H1 (cell line): ENCODE measurements at regions not wholly inside any gene's neighbourhood (a gene's known extent, or its start where the extent isn't known, plus 50 kb on each side); places are given as distances from the start of the nearest gene placed in this dataset.

Source experiments
- CTCF ChIP-seq, 3 experiments: IDR thresholded peaks; 1 replicate in 2 of 3; 2 replicates in 1 of 3; pipeline versions ENCODE4 v1.5.1 to v1.6.1; 2011; ENCODE audit warnings: low read length in 3 of 3, mild to moderate bottlenecking in 3 of 3, inconsistent platforms in 2 of 3, low read depth in 1 of 3, moderate library complexity in 1 of 3; ENCODE audit not compliant: insufficient read depth in 1 of 3; ENCODE audit errors: control extremely low read depth in 1 of 3
- E2F6 ChIP-seq: IDR thresholded peaks from 2 replicates; pipeline ENCODE4 v1.6.1; 2012; ENCODE audit warnings: inconsistent platforms
- EP300 ChIP-seq, 2 experiments: IDR thresholded peaks; 1 replicate in 1 of 2; 2 replicates in 1 of 2; pipeline ENCODE4 v1.6.1; 2011 to 2012; ENCODE audit warnings: low read depth in 2 of 2, low read length in 2 of 2, mild to moderate bottlenecking in 2 of 2, borderline replicate concordance in 1 of 2, inconsistent platforms in 1 of 2, moderate library complexity in 1 of 2
- MAX ChIP-seq: IDR thresholded peaks from 2 replicates; pipeline ENCODE4 v1.6.1; 2012; ENCODE audit warnings: inconsistent platforms
- POLR2A ChIP-seq, 2 experiments: IDR thresholded peaks; 1 replicate in 1 of 2; 2 replicates in 1 of 2; pipeline ENCODE4 v1.6.1; 2011; ENCODE audit warnings: low read depth in 2 of 2, low read length in 2 of 2, mild to moderate bottlenecking in 2 of 2; ENCODE audit errors: control extremely low read depth in 1 of 2
- POLR2AphosphoS5 ChIP-seq: IDR thresholded peaks from 2 replicates; pipeline ENCODE4 v1.6.1; 2011; ENCODE audit warnings: low read depth, low read length
- SIX5 ChIP-seq: IDR thresholded peaks from 2 replicates; pipeline ENCODE4 v1.6.1; 2011; ENCODE audit warnings: mild to moderate bottlenecking, low read depth, low read length
- SP2 ChIP-seq: IDR thresholded peaks from 2 replicates; pipeline ENCODE4 v1.6.1; 2012; ENCODE audit warnings: mild to moderate bottlenecking, low read length, inconsistent platforms
- TCF12 ChIP-seq: IDR thresholded peaks from 2 replicates; pipeline ENCODE4 v1.6.1; 2011; ENCODE audit warnings: low read depth, mild to moderate bottlenecking, low read length
- TEAD4 ChIP-seq: IDR thresholded peaks from 2 replicates; pipeline ENCODE4 v1.6.1; 2012; ENCODE audit warnings: low read depth, low read length, inconsistent platforms, mixed read lengths

- TF ChIP-seq SIX5 (no peak), E2F6 (no peak), CTCF (IDR thresholded peaks at IDR 0.05; ENCODE audit: control extremely low read depth in 1 of 3, insufficient read depth in 1 of 3, low read depth in 1 of 3, low read length in 3 of 3) (no peak), EP300 (IDR thresholded peaks at IDR 0.05; ENCODE audit: borderline replicate concordance in 1 of 2, low read depth in 2 of 2, low read length in 2 of 2) (no peak), POLR2AphosphoS5 (no peak), SP2 (no peak), TEAD4 (no peak), TCF12 (no peak), POLR2A (IDR thresholded peaks at IDR 0.05; ENCODE audit: control extremely low read depth in 1 of 2, low read depth in 2 of 2, low read length in 2 of 2) (no peak), MAX (no peak)
Measured at GRCh38 chr10:78299851-78300468, 266.3 kb downstream of the RPS24 start.
